K562 (cell line): ENCODE measurements at regions not wholly inside any gene's neighbourhood (a gene's known extent, or its start where the extent isn't known, plus 50 kb on each side); places are given as distances from the start of the nearest gene placed in this dataset.
A peak's percentile ranks its signal among the peaks of the same experiment; 100 is the strongest.

Source experiments
- ARID3B ChIP-seq: fragments of 250-450 bp; sonication (Bioruptor Pico); IDR thresholded peaks from 2 replicates; pipeline ENCODE4 v1.4.0; 2020; ENCODE audit warnings: borderline replicate concordance
- BCOR ChIP-seq: fragments of 450-650 bp; IDR thresholded peaks from 2 replicates; pipeline ENCODE4 v1.6.1; 2016
- CREB1 ChIP-seq, 2 experiments: sonication (generic) in 1 of 2; formaldehyde crosslinking in 1 of 2; IDR thresholded peaks; 2 replicates each; pipeline versions ENCODE4 v1.6.1 to v1.8.0; 2012 to 2022; ENCODE audit warnings: inconsistent platforms in 1 of 2, mild to moderate bottlenecking in 1 of 2, missing genetic modification reagents in 1 of 2, moderate library complexity in 1 of 2
- CTCF ChIP-seq, 3 experiments: IDR thresholded peaks in 2 of 3; conservative IDR thresholded peaks in 1 of 3; 2 replicates each; pipeline ENCODE4 v1.5.1; 2011 to 2012; ENCODE audit warnings: low read length in 3 of 3, mild to moderate bottlenecking in 3 of 3, control low read depth in 2 of 3, improper control_type of control experiment in 1 of 3, inconsistent platforms in 1 of 3, low read depth in 1 of 3, mixed read lengths in 1 of 3, moderate library complexity in 1 of 3; ENCODE audit not compliant: insufficient read depth in 2 of 3
- GATAD2B ChIP-seq: fragments of 450-650 bp; IDR thresholded peaks from 2 replicates; pipeline ENCODE4 v1.6.1; 2017; ENCODE audit warnings: mild to moderate bottlenecking, borderline replicate concordance
- MCM2 ChIP-seq: fragments of 450-650 bp; IDR thresholded peaks from 2 replicates; pipeline ENCODE4 v1.6.1; 2017; ENCODE audit warnings: low read depth, mild to moderate bottlenecking
- MCM3 ChIP-seq: fragments of 450-650 bp; IDR thresholded peaks from 2 replicates; pipeline ENCODE4 v1.6.1; 2016
- MCM7 ChIP-seq, 2 experiments: fragments of 450-650 bp; IDR thresholded peaks; 2 replicates each; pipeline ENCODE4 v1.6.1; 2016 to 2018
- NR2C1 ChIP-seq, 2 experiments: fragments of 450-650 bp; IDR thresholded peaks; 2 replicates each; pipeline ENCODE4 v1.6.1; 2017; ENCODE audit warnings: mild to moderate bottlenecking in 2 of 2, antibody characterized with exemption in 1 of 2, inconsistent platforms in 1 of 2, missing compliant biosample characterization in 1 of 2, missing genetic modification characterization in 1 of 2
- NR2C2 ChIP-seq, 2 experiments: fragments of 200-800 bp in 1 of 2; sonication (Bioruptor generic) in 1 of 2; sonication (generic) in 1 of 2; formaldehyde crosslinking in 1 of 2; IDR thresholded peaks; 2 replicates each; pipeline versions ENCODE4 v1.6.1 to v1.8.0; 2016 to 2022; ENCODE audit warnings: mild to moderate bottlenecking in 1 of 2, missing compliant biosample characterization in 1 of 2, missing genetic modification characterization in 1 of 2, missing genetic modification reagents in 1 of 2
- PATZ1 ChIP-seq: fragments of 250-450 bp; sonication (Bioruptor Pico); IDR thresholded peaks from 2 replicates; pipeline ENCODE4 v1.5.0; 2020; ENCODE audit warnings: mild to moderate bottlenecking, borderline replicate concordance
- POLR2A ChIP-seq: fragments of 450-650 bp; conservative IDR thresholded peaks from 2 replicates; pipeline ENCODE4 v1.6.1; 2016
- RBM25 ChIP-seq: fragments of 200-400 bp; formaldehyde crosslinking; IDR thresholded peaks from 2 replicates; pipeline ENCODE4 v1.6.1; 2018; ENCODE audit warnings: low read length, low read depth, moderate library complexity; ENCODE audit not compliant: severe bottlenecking
- SNIP1 ChIP-seq: fragments of 450-650 bp; IDR thresholded peaks from 2 replicates; pipeline ENCODE4 v1.7.1; 2017; ENCODE audit warnings: low read depth, mild to moderate bottlenecking
- STAT5A ChIP-seq: IDR thresholded peaks from 2 replicates; pipeline ENCODE4 v1.6.1; 2012; ENCODE audit warnings: low read length, inconsistent platforms, borderline replicate concordance
- ZNF224 ChIP-seq: sonication (generic); formaldehyde crosslinking; IDR thresholded peaks from 2 replicates; pipeline ENCODE4 v1.8.0; 2022; ENCODE audit warnings: mild to moderate bottlenecking, missing genetic modification reagents
- ZNF324 ChIP-seq: fragments of 250-450 bp; sonication (Bioruptor Pico); IDR thresholded peaks from 2 replicates; pipeline ENCODE4 v1.4.0; 2020; ENCODE audit warnings: mild to moderate bottlenecking
- ZNF507 ChIP-seq: conservative IDR thresholded peaks from 2 replicates; pipeline ENCODE4 v1.6.1; 2017; ENCODE audit warnings: missing genetic modification characterization, missing compliant biosample characterization
- ZNF586 ChIP-seq: fragments of 450-650 bp; formaldehyde crosslinking; conservative IDR thresholded peaks from 2 replicates; pipeline ENCODE4 v1.4.0; 2020; ENCODE audit warnings: mild to moderate bottlenecking, moderate library complexity

GRCh38 chr16:85264752-85265151 lies 152.5 kb upstream of the CIBAR2 start (continued):
- TF ChIP-seq PATZ1 (no peak), NR2C1 (IDR thresholded peaks at IDR 0.05) (no peak), NR2C1 (tag; IDR thresholded peaks at IDR 0.05) (no peak), MCM7 (IDR thresholded peaks at IDR 0.05) (no peak), ARID3B (CRISPR knock-in tag) (no peak), POLR2A (no peak), GATAD2B (no peak), STAT5A (no peak), CTCF (IDR thresholded peaks at IDR 0.05 in 2 of 3, conservative IDR thresholded peaks at IDR 0.05 in 1 of 3; ENCODE audit: insufficient read depth in 2 of 3, low read depth in 1 of 3, low read length in 3 of 3) (0 out of 6 replicates have a peak, but pooled peaks of 1 of the 3 experiments have one; percentile 2), RBM25 (peak; percentile 57), ZNF224 (no peak), SNIP1 (no peak), ZNF507 (tag) (no peak), ZNF586 (no peak), MCM2 (no peak), NR2C2 (CRISPR knock-in tag; IDR thresholded peaks at IDR 0.05) (no peak), NR2C2 (tag; IDR thresholded peaks at IDR 0.05) (no peak), ZNF324 (CRISPR knock-in tag) (no peak), CREB1 (IDR thresholded peaks at IDR 0.05) (no peak), CREB1 (CRISPR knock-in tag; IDR thresholded peaks at IDR 0.05) (no peak), BCOR (peak; percentile 71), MCM3 (no peak)
